HG03095 (cell line): ENCODE measurements at regions not wholly inside any gene's neighbourhood (a gene's known extent, or its start where the extent isn't known, plus 50 kb on each side); places are given as distances from the start of the nearest gene placed in this dataset.

Source experiments
- ATAC-seq: cut with Tn5 transposase; IDR thresholded peaks from one replicate; pipeline ENCODE4 v1.9.1; 2021; ENCODE audit warnings: moderate library complexity; ENCODE audit not compliant: unreplicated experiment

DNA sequence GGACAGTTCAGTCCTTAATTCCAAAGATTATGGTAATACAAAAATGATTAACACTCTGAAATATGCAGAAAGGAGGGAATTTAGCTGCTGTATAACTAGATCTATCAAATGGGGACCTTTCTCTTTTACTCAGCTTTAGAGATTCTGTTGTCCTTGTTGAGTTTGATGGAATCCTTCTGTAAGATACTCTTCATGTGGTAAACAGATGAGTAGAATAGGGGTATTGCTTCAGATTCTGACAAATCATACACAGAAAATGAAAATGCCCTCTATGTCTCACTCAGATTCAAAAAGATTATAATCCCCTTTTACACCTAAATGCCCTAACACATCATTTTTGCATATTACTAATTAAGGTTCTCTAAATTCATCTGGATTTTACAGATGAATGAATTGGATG is 50.7 kb downstream of the ARHGAP35 start:
- ATAC-seq, result no peak

DNA sequence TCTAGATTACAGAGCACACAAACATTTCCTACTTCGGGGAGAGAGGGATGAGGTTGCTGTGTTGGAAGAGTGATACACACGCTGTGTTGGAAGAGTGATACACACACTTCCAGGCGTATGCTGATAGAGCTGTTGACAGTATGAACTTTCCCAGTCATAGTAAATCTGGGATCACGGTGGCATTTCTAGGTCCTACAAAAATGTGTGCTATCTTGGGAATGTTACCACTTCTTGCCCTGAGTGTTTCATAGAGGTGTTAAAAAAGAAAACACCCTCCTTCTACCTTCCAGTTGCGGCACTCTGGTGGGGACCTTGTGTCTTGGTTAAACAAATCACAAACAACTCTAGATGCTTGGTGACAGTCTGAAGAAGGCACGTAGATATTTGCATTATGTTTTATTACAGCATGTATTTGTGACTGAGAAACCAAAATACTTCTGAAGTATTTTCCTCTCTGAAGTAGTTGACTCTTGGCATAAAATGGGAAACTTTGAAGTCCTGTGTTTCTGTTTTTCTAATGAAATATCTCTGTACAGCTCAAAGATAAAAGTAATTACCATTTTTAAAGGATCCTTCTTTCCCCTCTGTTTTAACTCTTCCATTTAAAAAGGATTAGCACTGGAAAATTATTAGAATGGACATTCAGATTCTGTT is 52.5 kb downstream of the ARHGAP35 start:
- no peak for ATAC-seq

- ATAC-seq, result no peak
These were observed 53.1 kb downstream of the ARHGAP35 start for GRCh38 chr19:46913852-46914430.

GRCh38 chr19:46915386-46915785 is 54.6 kb downstream of the ARHGAP35 start:
- ATAC-seq, result no peak

- ATAC-seq, result no peak
These were observed 56.2 kb downstream of the ARHGAP35 start for GRCh38 chr19:46917002-46917401.

DNA sequence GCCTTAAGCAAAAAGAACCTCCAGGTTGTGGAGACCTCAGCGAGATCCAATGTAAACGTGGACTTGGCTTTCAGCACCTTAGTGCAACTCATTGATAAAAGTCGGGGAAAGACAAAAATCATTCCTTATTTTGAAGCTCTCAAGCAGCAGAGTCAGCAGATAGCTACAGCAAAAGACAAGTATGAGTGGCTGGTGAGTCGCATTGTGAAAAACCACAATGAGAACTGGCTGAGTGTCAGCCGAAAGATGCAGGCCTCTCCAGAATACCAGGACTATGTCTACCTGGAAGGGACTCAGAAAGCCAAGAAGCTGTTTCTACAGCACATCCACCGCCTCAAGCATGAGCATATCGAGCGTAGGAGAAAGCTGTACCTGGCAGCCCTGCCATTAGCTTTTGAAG is 58.5 kb downstream of the ARHGAP35 start:
- ATAC-seq, result no peak

DNA sequence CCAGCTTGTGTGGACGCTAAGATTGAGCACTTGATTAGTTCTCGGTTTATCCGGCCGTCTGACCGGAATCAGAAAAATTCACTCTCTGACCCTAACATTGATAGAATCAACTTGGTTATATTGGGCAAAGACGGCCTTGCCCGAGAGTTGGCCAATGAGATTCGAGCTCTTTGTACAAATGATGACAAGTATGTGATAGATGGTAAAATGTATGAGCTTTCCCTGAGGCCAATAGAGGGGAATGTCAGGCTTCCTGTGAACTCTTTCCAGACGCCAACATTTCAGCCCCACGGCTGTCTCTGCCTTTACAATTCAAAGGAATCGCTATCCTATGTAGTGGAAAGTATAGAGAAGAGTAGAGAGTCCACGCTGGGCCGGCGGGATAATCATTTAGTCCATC is 59.6 kb downstream of the ARHGAP35 start:
- no peak for ATAC-seq

GRCh38 chr19:46921071-46921470 is 60.3 kb downstream of the ARHGAP35 start:
- ATAC-seq, result no peak

DNA sequence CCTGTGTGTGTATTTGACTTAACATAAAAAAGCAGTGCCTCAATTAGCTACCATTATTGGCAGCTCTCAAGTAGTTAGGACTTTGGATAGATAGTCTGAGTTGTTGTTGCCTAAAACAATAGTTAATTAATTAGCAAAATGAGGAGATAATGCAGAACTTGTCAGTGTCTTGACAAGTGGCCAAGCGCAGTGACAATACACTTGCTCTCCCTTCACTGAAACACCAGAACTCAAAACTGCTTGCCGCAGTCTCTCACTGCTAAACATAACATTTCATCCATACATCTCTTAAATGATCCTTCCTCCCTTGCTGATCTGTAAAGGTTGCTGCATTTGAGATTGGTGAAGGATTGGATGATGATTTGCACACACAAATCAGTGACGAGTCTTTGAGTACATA is 61.7 kb downstream of the ARHGAP35 start:
- ATAC-seq, result no peak

GRCh38 chr19:46924874-46925547 is 64.2 kb downstream of the ARHGAP35 start:
- no peak for ATAC-seq

GRCh38 chr19:46925548-46925950 is 64.8 kb downstream of the ARHGAP35 start:
- ATAC-seq, result no peak

DNA sequence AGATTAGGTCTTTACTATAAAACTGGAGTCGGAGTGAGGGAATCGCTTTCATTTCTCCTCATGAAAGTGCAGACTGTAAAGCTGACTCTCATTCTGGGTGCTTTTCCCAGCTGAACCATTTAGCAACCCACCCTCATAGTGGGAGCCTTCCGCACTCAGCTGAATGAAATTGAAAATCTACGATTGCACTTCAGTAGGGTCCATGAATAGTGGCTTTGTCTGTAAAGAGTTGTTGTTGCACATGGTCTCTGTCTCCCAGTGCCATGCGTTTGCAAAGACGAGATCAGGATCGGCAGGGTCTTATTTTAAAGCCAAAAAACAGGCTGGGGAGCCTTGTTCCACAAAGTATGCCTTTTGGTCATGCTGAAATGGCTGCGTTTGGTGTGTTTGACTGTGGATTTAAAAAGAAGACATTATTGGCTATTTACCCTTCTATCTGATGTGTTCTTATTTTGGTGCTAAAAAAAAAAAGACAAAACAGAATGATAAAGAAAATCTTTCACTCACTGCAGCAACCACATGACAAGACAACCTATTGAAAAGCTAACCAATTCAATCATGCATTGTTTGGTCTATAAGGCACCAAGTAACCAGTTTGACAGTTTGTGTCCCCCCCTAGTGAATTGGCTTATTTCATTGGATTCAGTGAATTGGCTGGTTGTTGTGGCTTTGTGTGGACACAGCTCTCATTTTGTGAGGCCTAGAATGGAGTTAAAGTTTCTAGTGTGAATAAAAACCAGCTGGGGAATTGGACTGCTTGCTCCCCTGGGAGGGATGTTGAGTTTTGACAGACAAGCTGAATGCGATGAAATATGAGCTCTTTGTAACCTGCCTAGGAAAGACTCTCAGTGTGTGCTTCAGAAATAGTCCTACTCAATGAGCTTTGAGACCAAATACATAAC is 65.6 kb downstream of the ARHGAP35 start:
- ATAC-seq, result no peak

DNA sequence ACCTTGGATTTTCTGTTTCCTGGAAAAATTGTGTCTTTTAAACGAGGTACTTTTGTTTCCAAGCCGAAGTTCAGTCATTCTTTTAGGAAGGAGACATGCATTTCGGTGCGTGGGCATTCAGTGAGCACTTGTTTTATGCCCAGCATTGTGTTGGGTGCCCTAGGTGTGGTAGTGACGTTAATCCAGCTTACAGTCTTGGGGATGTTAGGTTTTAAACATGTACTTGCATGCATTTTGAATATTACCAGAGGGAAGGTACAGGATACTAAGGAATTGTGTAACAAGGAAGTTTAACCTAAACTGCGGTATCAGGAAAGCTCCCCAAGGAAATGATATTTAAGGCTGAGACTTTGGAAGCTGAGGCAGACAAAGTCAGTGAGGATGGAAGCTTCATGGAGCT is 66.3 kb downstream of the ARHGAP35 start:
- no peak for ATAC-seq

- no peak for ATAC-seq
These were observed 67.1 kb downstream of the ARHGAP35 start for GRCh38 chr19:46927893-46928292.

- no peak for ATAC-seq
These were observed 68.2 kb downstream of the ARHGAP35 start for GRCh38 chr19:46928951-46929350.

DNA sequence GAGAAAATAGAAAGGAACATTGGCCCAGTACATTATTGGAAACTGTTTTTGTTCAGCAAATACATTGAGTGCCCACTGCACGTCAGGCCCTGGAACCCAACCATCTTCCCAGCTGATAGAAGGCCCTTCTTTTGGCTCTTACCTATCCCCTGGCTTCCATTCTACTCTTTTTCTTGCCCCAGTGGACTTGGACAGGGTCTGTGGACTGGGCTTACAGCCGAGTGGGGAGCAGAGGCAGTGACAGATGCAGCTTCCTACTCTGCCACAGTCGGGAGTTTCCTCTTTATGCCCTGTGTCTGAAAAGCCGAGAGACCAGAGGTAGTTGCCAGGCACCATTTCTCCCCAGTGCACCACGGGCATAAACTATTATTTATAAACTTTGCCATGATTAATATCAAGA is 70.4 kb downstream of the ARHGAP35 start:
- ATAC-seq, result no peak

GRCh38 chr19:46932346-46932745 is 71.5 kb downstream of the ARHGAP35 start:
- no peak for ATAC-seq

GRCh38 chr19:46935066-46935663 is 74.4 kb downstream of the ARHGAP35 start:
- ATAC-seq, result no peak

DNA sequence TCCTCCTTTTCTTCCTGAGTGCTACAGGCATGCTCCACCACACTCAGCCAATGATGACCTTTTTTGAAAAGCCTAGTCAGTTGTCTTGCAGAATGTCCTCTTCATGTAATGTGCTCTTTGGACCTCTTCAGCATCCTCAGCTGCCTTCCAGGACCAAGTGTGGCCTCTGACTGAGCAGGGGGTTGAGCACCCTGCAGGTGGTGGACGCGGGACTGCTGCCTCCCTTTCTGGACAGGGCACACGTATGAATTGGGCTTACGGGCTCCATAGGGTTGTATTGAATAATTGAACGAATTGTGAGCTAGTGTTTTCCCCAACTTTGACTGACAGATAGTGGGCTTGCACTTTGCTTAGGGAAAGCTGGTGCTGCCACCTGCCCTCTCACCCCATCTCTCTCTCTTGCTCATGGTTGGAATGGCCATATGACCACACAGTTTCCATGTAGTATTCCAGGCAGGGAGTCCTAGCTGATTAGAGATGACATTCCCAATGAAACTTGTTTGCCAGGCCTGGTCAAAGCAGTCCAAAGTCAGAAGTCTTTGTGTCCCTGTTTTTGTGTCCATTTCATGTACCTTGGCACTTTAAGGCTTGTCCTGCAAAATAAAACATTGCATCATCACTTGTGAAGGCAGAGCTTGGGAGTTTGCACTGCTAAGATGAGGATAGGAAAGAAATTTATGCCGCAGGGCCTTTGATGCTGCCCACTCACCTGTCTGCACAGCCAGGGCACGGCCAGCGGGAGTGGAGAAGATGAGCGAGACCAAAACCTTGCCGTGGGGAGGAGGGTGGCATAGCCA is 76.3 kb upstream of the NPAS1 start:
- no peak for ATAC-seq

GRCh38 chr19:46944123-46944748 is 75.4 kb upstream of the NPAS1 start:
- no peak for ATAC-seq
